Immature natural killer cell (primary cell): ENCODE measurements at regions not wholly inside any gene's neighbourhood (a gene's known extent, or its start where the extent isn't known, plus 50 kb on each side); places are given as distances from the start of the nearest gene placed in this dataset.

Experiments used
- DNase-seq, 3 donors: peaks; one replicate each; pipeline ENCODE4 v3.0.0; 2022; ENCODE audit warnings: mixed read lengths in 1 of 3
- H3K27ac Mint-ChIP-seq, 6 donors: one replicate each; pipeline ENCODE4 v1.8.0; 2020; ENCODE audit warnings: mixed read lengths in 6 of 6, mild to moderate bottlenecking in 5 of 6, inconsistent platforms in 4 of 6, moderate library complexity in 3 of 6
- H3K27me3 Mint-ChIP-seq, 3 donors: one replicate each; pipeline ENCODE4 v1.8.0; 2020 to 2021; ENCODE audit warnings: low read depth in 3 of 3, mild to moderate bottlenecking in 3 of 3, mixed read lengths in 3 of 3, moderate library complexity in 3 of 3, inconsistent platforms in 1 of 3
- H3K36me3 Mint-ChIP-seq, 3 donors: one replicate each; pipeline ENCODE4 v1.8.0; 2020; ENCODE audit warnings: mixed read lengths in 3 of 3, inconsistent platforms in 2 of 3, mild to moderate bottlenecking in 2 of 3
- H3K4me1 Mint-ChIP-seq, 2 donors: one replicate each; pipeline ENCODE4 v1.8.0; 2020; ENCODE audit warnings: inconsistent platforms in 2 of 2, mild to moderate bottlenecking in 2 of 2, mixed read lengths in 2 of 2, moderate library complexity in 1 of 2
- H3K4me3 Mint-ChIP-seq, 5 donors: one replicate each; pipeline ENCODE4 v1.8.0; 2020; ENCODE audit warnings: mild to moderate bottlenecking in 5 of 5, mixed read lengths in 5 of 5, inconsistent platforms in 3 of 5, moderate library complexity in 3 of 5
- H3K9me3 Mint-ChIP-seq, 6 donors: one replicate each; pipeline ENCODE4 v1.8.0; 2020; ENCODE audit warnings: mild to moderate bottlenecking in 6 of 6, mixed read lengths in 6 of 6, inconsistent platforms in 4 of 6, moderate library complexity in 3 of 6

DNA sequence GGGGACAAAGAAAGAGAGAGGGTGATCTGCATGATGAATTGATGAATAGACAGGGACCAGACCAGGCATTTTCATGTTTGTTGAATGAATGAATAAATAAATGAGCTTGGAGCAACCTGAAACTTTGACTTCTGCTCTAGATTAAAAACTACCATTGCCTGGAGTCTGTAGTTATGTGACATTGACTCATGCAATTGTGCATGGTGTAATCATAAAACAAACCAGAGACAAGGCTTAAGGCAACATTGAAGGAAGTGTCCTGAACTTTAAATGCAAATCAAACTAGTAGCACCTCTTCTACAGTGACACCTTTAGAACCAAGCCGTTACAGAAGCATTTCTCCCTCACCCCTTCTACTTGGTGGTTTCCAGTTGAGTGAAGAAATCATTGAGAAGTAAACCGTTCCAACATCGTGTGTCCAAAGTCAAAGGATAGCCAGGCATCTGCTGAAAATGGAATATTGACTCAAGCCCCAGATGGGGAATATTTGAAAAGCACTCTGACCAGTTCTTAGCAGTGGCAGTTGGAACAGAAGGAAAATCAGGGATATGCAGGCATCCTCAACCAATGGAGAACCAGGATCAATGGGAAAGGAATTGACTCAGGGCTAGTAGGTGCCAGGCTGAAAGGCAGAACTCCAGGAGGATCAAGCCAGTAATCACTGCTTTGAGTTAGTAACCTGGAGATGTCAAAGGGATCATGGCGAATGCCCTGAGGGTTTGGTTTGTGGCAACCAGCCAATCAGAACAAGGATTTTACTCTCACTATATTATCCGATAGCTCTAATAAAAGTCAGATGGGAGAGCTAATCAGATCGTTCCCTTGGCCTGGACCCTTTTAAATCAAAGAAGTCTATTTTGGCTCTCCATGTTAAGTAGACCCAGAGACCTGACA, 171.2 kb upstream of the TSHZ2 start:
- Mint-ChIP-seq H3K36me3 (no peaks in the 10 kb centered on the region), H3K27me3 (peaks cover 2 to 17% (median 5%) of the 10 kb centered on the region in 3 donors), H3K27ac (no peak overlapping the region), H3K4me3 (no peak overlapping the region), H3K9me3 (no peaks in the 10 kb centered on the region), H3K4me1 (no peaks in the 10 kb centered on the region)
- no peak for DNase-seq

DNA sequence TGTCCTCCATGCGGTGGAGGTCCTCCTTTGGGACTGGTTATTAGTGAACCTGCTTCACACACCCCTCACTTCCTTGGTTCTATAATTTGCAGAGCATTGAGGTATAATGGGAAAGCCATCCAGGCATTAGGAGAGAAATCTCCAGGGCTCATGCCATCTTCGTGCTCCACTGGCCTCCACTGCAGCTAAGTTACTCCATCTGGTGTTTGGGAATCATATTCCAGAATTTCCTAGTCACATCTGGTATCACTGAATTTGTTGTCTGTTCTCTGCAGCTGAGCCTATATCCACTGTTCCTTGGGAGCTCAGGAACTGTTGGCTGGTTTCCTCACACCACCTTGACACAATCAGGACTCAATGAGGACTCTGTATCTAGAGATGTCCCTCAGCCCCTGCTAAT, 173.0 kb upstream of the TSHZ2 start:
- no peak overlapping the region for H3K27ac Mint-ChIP-seq
- H3K9me3 Mint-ChIP-seq = no peaks in the 10 kb centered on the region
- no peaks in the 10 kb centered on the region for H3K36me3 Mint-ChIP-seq
- H3K4me1 Mint-ChIP-seq = no peaks in the 10 kb centered on the region
- H3K27me3 Mint-ChIP-seq = peaks cover 0 to 12% (median 5%) of the 10 kb centered on the region in 3 donors
- DNase-seq = no peak
- H3K4me3 Mint-ChIP-seq = no peak overlapping the region

DNA sequence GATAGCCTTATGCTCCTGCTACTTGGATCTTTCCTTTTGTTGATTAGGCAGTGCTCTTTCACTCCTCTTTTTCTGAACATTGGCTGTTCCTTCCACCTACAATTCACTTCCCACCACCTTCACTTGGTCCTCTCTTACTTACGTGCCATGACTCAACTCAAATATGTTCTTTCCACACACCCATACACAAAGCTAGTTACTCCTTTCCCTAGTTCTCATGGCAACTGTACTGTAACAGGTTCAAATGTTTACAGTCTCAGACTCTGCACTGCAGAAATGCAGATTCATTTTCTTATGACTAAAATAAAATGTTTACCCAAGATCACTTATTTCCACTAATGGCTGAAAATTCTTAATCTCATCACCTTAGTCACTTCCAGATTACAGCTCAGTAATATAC, 174.0 kb upstream of the TSHZ2 start:
- H3K27ac Mint-ChIP-seq = no peak overlapping the region
- H3K9me3 Mint-ChIP-seq = no peaks in the 10 kb centered on the region
- no peak overlapping the region for H3K4me3 Mint-ChIP-seq
- H3K4me1 Mint-ChIP-seq = no peaks in the 10 kb centered on the region
- DNase-seq = no peak
- no peaks in the 10 kb centered on the region for H3K36me3 Mint-ChIP-seq
- H3K27me3 Mint-ChIP-seq = peaks cover 0 to 14% (median 4%) of the 10 kb centered on the region in 3 donors

DNA sequence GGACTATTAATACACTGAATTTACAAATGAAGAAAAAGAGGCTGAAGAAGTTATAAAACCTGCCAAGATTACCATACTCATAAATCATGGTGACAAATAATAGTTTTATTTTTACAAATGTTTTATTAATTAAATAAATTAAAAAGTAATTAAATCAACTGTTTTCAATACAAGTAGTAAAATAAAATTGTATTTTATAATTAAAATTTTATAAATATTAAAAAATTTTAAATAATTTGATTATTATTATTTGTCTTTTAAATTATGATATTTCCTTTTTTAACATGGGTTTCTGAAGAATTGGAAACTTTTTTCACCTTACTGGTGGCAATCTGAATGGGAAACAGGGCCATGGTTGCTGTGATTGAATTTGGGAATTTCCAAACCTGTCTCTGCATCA, 177.3 kb upstream of the TSHZ2 start:
- Mint-ChIP-seq H3K9me3 (peaks cover 0 to 2% (median 0%) of the 10 kb centered on the region in 6 donors), H3K4me3 (no peak overlapping the region), H3K4me1 (no peaks in the 10 kb centered on the region), H3K36me3 (no peaks in the 10 kb centered on the region), H3K27ac (no peak overlapping the region), H3K27me3 (peaks cover 3 to 17% (median 4%) of the 10 kb centered on the region in 3 donors)
- no peak for DNase-seq

DNA sequence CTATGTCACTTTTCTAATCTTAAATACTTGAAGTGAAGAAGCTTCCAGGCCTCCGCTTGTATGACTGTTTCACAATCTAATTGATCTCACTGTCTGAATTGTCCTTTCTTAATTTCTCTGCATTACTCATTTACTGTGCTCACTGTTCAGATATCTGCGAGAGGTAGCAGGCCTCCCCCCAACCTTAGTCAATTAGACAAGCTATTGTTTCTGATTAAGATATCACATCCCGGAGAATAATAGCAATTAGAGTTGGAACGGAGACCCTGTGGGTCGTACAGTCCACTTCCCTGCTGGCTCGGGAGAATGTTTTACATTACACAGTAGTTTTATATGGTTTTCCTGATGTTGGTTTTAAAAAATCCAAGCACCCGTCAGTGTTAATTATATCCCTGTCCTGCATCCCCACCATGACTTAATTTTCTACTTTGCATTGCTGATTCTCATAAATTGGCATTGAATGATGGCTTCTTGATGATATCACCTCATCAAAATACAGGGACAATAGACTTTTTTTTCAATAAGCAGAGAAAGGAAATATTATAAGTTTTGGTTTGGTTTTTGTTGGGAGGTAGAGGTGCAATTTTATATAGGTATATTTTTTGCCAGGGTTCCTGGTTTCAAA, 178.7 kb upstream of the TSHZ2 start:
- Mint-ChIP-seq H3K27ac (no peak overlapping the region), H3K4me1 (no peaks in the 10 kb centered on the region), H3K4me3 (no peak overlapping the region), H3K9me3 (peaks cover 0 to 2% (median 0%) of the 10 kb centered on the region in 6 donors), H3K36me3 (no peaks in the 10 kb centered on the region), H3K27me3 (peaks cover 0 to 10% (median 3%) of the 10 kb centered on the region in 3 donors)
- DNase-seq = no peak

DNA sequence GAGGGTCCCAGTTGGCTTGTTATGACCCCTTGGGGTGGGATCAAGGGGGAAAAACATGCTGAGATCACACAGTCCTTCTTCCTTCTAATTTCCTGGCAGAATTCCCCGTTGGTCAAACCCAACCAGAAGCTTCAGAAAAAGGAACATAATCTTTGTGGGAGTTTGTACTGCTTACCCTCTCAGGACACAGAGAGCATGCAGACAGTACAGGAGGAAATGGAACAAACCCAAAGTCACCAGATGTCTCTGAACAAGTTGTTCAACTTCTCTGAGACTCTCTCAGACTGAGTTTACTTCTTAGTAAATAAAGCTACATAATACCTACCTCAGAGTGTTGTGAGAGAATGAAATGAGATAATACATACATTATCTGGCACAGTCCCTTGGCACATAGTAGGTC, 181.1 kb upstream of the TSHZ2 start:
- Mint-ChIP-seq H3K36me3 (no peaks in the 10 kb centered on the region), H3K27ac (no peak overlapping the region), H3K27me3 (peaks cover 0 to 12% (median 3%) of the 10 kb centered on the region in 3 donors), H3K9me3 (peaks cover 0 to 2% (median 0%) of the 10 kb centered on the region in 6 donors), H3K4me1 (no peaks in the 10 kb centered on the region), H3K4me3 (no peak overlapping the region)
- no peak for DNase-seq

DNA sequence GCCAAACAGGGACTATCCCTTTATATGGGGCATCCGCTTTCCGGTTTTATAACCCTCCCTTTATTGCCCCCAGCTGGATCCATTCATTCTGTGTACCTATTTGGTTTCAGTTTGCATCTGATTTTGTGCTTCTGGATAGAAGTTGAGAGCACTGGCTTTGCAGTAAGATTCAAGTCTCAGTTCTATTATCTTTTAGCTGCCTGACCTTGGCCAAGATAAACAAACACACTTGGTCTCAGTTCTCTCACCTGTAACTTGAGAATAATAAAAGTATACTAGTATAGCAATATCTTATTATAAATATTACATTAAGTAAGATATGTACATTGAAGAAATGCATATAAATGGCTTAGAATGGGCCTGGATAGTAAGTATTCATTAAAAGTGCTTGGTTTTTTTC, 182.4 kb upstream of the TSHZ2 start:
- Mint-ChIP-seq H3K27me3 (peaks cover 0 to 13% (median 3%) of the 10 kb centered on the region in 3 donors), H3K9me3 (peaks cover 0 to 2% (median 0%) of the 10 kb centered on the region in 6 donors), H3K27ac (no peak overlapping the region), H3K4me3 (no peak overlapping the region), H3K4me1 (no peaks in the 10 kb centered on the region), H3K36me3 (no peaks in the 10 kb centered on the region)
- DNase-seq = no peak

DNA sequence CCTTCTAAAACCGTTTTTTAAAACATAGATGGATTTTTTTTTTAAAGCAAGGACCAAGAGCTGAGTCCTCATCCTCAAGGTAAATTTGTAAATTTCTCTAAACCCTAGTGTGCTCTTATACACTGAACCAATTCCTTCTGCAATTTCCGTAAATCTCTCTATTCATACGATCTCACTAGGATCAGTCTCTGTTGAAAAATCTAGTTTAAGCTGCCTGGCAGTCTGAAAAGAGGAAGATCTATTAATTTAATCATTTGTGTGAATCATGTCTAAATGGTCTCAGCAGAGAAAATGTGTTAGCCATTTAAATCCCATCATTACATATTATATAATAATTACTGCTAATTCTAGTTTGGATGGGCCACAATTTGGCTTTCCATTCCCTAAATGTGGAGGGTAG, 184.2 kb upstream of the TSHZ2 start:
- Mint-ChIP-seq H3K4me1 (no peaks in the 10 kb centered on the region), H3K4me3 (no peak overlapping the region)
- DNase-seq = no peak

DNA sequence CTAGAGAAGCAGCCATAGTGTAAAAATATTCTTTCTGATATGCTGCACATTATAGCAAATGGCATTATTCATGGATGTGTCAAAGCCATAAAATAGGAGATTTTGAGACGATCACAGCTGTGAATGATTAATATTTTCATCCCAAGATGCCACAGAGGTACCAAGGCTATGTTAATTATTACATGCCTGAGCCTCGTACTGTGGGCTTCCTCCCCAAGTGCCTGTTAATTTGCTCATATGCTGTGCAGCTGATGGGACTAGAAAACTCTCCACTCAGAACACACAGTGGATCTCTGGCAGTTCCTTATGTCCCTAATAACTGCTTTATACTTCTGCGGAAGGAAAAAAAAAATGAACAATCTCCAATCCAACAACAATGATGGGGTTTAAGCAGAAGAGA, 184.9 kb upstream of the TSHZ2 start:
- DNase-seq = no peak
- no peak overlapping the region for H3K27ac Mint-ChIP-seq
- peaks cover 0 to 13% (median 3%) of the 10 kb centered on the region in 3 donors for H3K27me3 Mint-ChIP-seq
- H3K9me3 Mint-ChIP-seq = no peaks in the 10 kb centered on the region
- H3K4me1 Mint-ChIP-seq = no peaks in the 10 kb centered on the region
- H3K36me3 Mint-ChIP-seq = no peaks in the 10 kb centered on the region
- H3K4me3 Mint-ChIP-seq = no peak overlapping the region

More for the DNA sequence above, 184.2 kb upstream of the TSHZ2 start:
- H3K9me3 Mint-ChIP-seq = peaks cover 0 to 2% (median 0%) of the 10 kb centered on the region in 6 donors
- no peaks in the 10 kb centered on the region for H3K36me3 Mint-ChIP-seq
- H3K27ac Mint-ChIP-seq = no peak overlapping the region
- peaks cover 0 to 13% (median 3%) of the 10 kb centered on the region in 3 donors for H3K27me3 Mint-ChIP-seq

DNA sequence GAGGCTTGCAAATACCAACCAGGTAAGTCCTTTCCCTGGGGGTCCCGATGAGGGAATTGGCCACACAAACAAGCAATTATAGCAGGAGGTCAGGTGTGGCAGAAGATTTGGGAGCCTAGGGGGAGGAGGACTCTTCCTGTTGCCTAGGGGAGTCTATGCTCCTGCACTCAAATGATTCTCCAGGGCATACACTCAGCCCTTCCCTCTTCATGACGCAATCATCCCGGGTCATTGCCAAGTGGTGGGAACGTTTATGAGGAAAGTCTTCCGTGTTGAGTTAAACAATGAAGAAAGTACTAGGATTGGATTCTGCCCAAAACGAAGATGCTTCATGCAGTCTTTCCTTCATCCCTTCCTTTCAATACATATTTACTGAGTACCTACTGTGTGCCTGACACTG, 186.5 kb upstream of the TSHZ2 start:
- Mint-ChIP-seq H3K27me3 (peaks cover 0 to 11% (median under 1%) of the 10 kb centered on the region in 3 donors), H3K4me1 (no peaks in the 10 kb centered on the region), H3K36me3 (no peaks in the 10 kb centered on the region), H3K4me3 (no peak overlapping the region), H3K27ac (no peak overlapping the region), H3K9me3 (peaks cover 0 to 2% (median 0%) of the 10 kb centered on the region in 6 donors)
- DNase-seq = no peak

DNA sequence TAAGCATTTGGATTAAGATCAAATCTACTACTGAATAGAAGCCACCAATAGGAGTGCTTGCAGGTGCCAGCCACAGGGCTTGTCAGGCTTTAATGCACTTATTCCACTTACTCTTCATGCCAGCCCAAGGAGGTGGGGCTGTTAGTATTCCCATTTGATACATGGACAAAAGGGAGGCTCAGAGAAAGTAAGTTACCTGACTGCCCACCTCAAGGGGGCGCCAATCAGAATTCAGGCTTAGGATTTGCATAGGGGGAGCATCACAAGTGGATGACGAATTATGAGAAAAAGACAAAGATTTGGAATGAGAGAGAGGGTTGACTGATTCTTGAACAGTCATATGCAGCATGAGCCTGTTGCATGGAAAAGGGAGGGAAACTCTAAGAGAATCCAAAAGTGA, 188.4 kb upstream of the TSHZ2 start:
- Mint-ChIP-seq H3K4me1 (no peaks in the 10 kb centered on the region), H3K4me3 (no peak overlapping the region), H3K9me3 (peaks cover 0 to 2% (median 0%) of the 10 kb centered on the region in 6 donors), H3K27me3 (peaks cover 0 to 9% (median 0%) of the 10 kb centered on the region in 3 donors), H3K36me3 (no peaks in the 10 kb centered on the region), H3K27ac (no peak overlapping the region)
- DNase-seq = no peak

DNA sequence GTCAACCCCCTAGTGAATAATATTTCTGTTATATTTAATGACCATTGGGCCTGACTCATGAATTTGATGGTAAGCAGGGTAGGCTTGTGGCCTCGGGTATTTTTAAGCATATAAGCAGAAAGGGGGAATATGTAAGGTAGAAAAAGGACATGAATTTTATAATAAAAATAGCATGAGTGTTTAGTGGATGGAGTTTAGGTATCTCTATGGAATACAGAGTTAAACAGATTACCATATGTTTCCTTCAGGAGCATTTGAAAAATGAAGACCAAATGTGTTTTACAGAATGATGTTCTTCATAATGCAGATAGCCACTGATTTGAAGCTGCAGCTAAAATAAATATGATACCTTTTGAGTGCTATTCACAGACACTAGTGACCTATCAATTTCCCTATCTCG, 191.7 kb upstream of the TSHZ2 start:
- Mint-ChIP-seq H3K4me3 (no peak overlapping the region), H3K9me3 (peaks cover 0 to 2% (median 0%) of the 10 kb centered on the region in 6 donors), H3K27ac (no peak overlapping the region), H3K27me3 (peaks cover 2 to 5% (median 4%) of the 10 kb centered on the region in 3 donors), H3K36me3 (no peaks in the 10 kb centered on the region), H3K4me1 (no peaks in the 10 kb centered on the region)
- no peak for DNase-seq

DNA sequence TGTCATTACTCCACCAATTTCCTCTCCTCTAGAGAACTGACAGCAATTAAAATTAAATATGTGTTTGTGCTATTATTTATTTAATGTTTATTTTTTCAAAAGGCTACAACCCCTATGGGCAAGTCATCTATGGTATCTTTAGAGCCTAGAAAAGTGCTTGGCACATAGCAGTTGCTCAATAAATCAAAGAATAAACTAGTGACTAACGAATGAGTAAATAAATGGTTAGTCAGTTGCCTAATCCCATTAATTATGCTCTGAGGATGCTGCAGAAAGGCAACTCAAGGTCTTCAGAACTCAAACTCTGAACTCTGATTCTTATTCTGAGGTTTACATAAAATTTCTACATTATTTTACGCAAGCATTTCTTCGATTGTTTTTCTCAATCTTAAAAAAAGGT, 193.0 kb upstream of the TSHZ2 start:
- Mint-ChIP-seq H3K27me3 (peaks cover 2 to 8% (median 8%) of the 10 kb centered on the region in 3 donors), H3K4me3 (no peak overlapping the region), H3K9me3 (peaks cover 0 to 2% (median 0%) of the 10 kb centered on the region in 6 donors), H3K36me3 (no peaks in the 10 kb centered on the region), H3K4me1 (no peaks in the 10 kb centered on the region), H3K27ac (no peak overlapping the region)
- no peak for DNase-seq

DNA sequence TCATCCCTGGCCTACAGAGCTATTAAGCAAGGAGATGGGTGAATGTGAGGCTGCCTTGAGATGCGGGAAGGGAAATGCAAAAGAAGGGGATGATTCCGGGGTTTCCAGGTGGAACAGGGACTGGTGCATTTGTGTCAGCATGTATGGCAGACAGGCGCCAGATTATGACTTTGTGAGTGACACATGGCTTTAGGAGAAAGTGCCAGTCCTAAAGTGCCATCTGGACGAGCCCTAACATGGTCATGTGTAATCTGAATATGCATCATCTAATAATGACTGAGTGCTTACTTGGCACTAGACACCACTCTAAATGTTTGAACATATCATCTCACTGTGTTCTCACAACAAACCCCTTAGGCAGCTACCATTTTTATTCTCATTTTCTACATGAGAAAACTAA, 195.0 kb upstream of the TSHZ2 start:
- no peak overlapping the region for H3K4me3 Mint-ChIP-seq
- H3K36me3 Mint-ChIP-seq = no peaks in the 10 kb centered on the region
- no peak for DNase-seq
- H3K27me3 Mint-ChIP-seq = peaks cover 3 to 8% (median 7%) of the 10 kb centered on the region in 3 donors
- peaks cover 0 to 2% (median 0%) of the 10 kb centered on the region in 6 donors for H3K9me3 Mint-ChIP-seq
- H3K27ac Mint-ChIP-seq = no peak overlapping the region
- no peaks in the 10 kb centered on the region for H3K4me1 Mint-ChIP-seq
